MM.1S (cell line): ENCODE measurements at regions not wholly inside any gene's neighbourhood (a gene's known extent, or its start where the extent isn't known, plus 50 kb on each side); places are given as distances from the start of the nearest gene placed in this dataset.

ENCODE experiments used
- DNase-seq: peaks from one replicate; pipeline ENCODE4 v3.0.0-alpha.2; 2015
- H2AFZ ChIP-seq: fragments of 300-600 bp; sonication (generic); 2 replicates; pipeline ENCODE4 v1.6.0; 2016; ENCODE audit warnings: antibody characterized with exemption, low read length
- H3F3A ChIP-seq: fragments of 300-600 bp; sonication (generic); 2 replicates; pipeline ENCODE4 v1.6.1; 2016; ENCODE audit warnings: mild to moderate bottlenecking, antibody characterized with exemption, low read length, moderate library complexity, mixed read lengths; ENCODE audit not compliant: insufficient read depth
- H3K27ac ChIP-seq: fragments of 300-600 bp; sonication (generic); 2 replicates; pipeline ENCODE4 v1.5.1; 2016; ENCODE audit warnings: mild to moderate bottlenecking, low read length
- H3K27me3 ChIP-seq: fragments of 300-600 bp; sonication (generic); replicated peaks from 2 replicates; pipeline ENCODE4 v1.6.0; 2016; ENCODE audit warnings: low read length; ENCODE audit not compliant: insufficient read depth
- H3K36me3 ChIP-seq: fragments of 300-600 bp; sonication (generic); replicated peaks from 2 replicates; pipeline ENCODE4 v1.6.1; 2016; ENCODE audit warnings: mild to moderate bottlenecking, low read length, mixed read lengths; ENCODE audit not compliant: insufficient read depth
- H3K4me1 ChIP-seq: fragments of 300-600 bp; sonication (generic); 2 replicates; pipeline ENCODE4 v1.6.1; 2016; ENCODE audit warnings: low read length, mixed read lengths
- H3K4me2 ChIP-seq: fragments of 300-600 bp; sonication (generic); 2 replicates; pipeline ENCODE4 v1.6.0; 2016; ENCODE audit warnings: low read depth, low read length
- H3K4me3 ChIP-seq: fragments of 300-600 bp; sonication (generic); 2 replicates; pipeline ENCODE4 v1.5.1; 2016; ENCODE audit warnings: low read length, mixed read lengths
- H3K79me2 ChIP-seq: fragments of 300-600 bp; sonication (generic); 2 replicates; pipeline ENCODE4 v1.6.1; 2016; ENCODE audit warnings: mixed run types, low read length, mixed read lengths
- H3K9ac ChIP-seq: fragments of 300-600 bp; sonication (generic); 2 replicates; pipeline ENCODE4 v1.6.1; 2016; ENCODE audit warnings: low read length, mixed read lengths
- H3K9me2 ChIP-seq: fragments of 300-600 bp; sonication (generic); replicated peaks from 2 replicates; pipeline ENCODE4 v1.6.1; 2016; ENCODE audit warnings: mild to moderate bottlenecking, low read length, mixed read lengths; ENCODE audit not compliant: insufficient read depth
- H3K9me3 ChIP-seq: fragments of 300-600 bp; sonication (generic); replicated peaks from 2 replicates; pipeline ENCODE4 v1.6.1; 2016; ENCODE audit warnings: mild to moderate bottlenecking, low read length, mixed read lengths; ENCODE audit not compliant: insufficient read depth
- H4K20me1 ChIP-seq: fragments of 300-600 bp; sonication (generic); 2 replicates; pipeline ENCODE4 v1.6.1; 2016; ENCODE audit warnings: mild to moderate bottlenecking, low read length, moderate library complexity, mixed read lengths; ENCODE audit not compliant: insufficient read depth
- EZH2 ChIP-seq: fragments of 300-600 bp; sonication (generic); optimal IDR thresholded peaks from 2 replicates; pipeline ENCODE3; 2017; ENCODE audit warnings: low read depth, mild to moderate bottlenecking, antibody characterized with exemption, low read length, mixed read lengths
- EZH2phosphoT487 ChIP-seq: fragments of 300-600 bp; sonication (generic); IDR thresholded peaks from 2 replicates; pipeline ENCODE4 v1.6.1; 2018; ENCODE audit warnings: antibody characterized with exemption, low read length
- TF ChIP-seq, protein P1 (sequence below): fragments of 300-600 bp; sonication (generic); IDR thresholded peaks from 2 replicates; pipeline ENCODE4 v1.5.1; 2016; ENCODE audit warnings: antibody characterized with exemption, low read length, mixed read lengths

DNA sequence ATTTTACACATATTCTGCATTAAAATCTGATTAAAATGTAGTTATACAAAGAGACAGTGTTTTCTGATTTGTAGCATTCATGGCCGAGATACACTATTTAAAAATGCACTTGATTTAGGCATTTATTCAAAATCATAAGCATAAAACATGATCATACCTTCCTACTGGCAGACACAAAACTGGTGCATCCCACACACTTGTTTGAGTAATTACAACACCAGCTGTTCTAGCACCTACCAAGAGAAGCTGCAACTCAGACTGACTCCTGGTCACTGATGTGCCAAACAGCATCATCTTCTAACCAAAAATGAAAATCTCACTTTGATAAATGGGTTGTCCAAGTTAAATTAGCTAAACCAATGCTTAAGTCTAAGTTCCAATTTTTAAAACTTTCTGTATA, 262.7 kb upstream of the NSMCE3 start:
- Histone ChIP-seq H3K9me2 (no peaks in the 10 kb centered on the region; the same call in 1 of the 2 replicates), H3K4me1 (no peaks in the 10 kb centered on the region), H3K4me3 (no peak overlapping the region), H3K9ac (no peak overlapping the region), H4K20me1 (no peaks in the 10 kb centered on the region), H3K27me3 (no peaks in the 10 kb centered on the region), H3K79me2 (no peaks in the 10 kb centered on the region), H3K27ac (no peak overlapping the region), H3K36me3 (no peaks in the 10 kb centered on the region), H3K9me3 (no peaks in the 10 kb centered on the region), H2AFZ (no peak overlapping the region), H3F3A (no peaks in the 10 kb centered on the region), H3K4me2 (no peak overlapping the region)
- DNase-seq = no peak
- TF ChIP-seq, protein P1, sequence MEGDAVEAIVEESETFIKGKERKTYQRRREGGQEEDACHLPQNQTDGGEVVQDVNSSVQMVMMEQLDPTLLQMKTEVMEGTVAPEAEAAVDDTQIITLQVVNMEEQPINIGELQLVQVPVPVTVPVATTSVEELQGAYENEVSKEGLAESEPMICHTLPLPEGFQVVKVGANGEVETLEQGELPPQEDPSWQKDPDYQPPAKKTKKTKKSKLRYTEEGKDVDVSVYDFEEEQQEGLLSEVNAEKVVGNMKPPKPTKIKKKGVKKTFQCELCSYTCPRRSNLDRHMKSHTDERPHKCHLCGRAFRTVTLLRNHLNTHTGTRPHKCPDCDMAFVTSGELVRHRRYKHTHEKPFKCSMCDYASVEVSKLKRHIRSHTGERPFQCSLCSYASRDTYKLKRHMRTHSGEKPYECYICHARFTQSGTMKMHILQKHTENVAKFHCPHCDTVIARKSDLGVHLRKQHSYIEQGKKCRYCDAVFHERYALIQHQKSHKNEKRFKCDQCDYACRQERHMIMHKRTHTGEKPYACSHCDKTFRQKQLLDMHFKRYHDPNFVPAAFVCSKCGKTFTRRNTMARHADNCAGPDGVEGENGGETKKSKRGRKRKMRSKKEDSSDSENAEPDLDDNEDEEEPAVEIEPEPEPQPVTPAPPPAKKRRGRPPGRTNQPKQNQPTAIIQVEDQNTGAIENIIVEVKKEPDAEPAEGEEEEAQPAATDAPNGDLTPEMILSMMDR = no peak
- no peak for TF ChIP-seq EZH2
- TF ChIP-seq EZH2phosphoT487 = no peak

DNA sequence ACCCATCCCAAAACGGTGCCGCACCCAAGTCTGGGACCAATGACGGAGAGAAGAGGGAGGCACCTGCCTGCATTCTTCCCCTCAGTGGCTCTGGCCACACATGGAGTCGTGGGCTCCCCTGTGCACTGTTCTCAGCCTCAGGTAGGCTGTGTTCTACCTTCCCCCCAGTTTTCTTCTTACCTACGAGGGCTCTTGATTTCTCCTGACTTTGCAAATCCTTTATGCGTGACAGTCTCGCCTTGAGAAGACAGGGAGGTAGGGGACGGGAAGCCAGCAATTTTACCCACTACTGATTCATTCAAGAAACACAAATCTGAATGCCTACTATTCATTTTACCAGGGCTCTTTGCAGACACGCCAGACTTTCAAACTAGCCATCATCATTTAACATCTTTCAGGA, 261.3 kb upstream of the NSMCE3 start:
- TF ChIP-seq EZH2 (no peak), EZH2phosphoT487 (no peak)
- TF ChIP-seq, protein P1 = no peak
- no peak for DNase-seq
- Histone ChIP-seq H3K4me3 (no peak overlapping the region), H3K27ac (no peak overlapping the region), H3K9ac (no peak overlapping the region), H3K4me1 (no peaks in the 10 kb centered on the region), H3F3A (no peaks in the 10 kb centered on the region), H3K4me2 (no peak overlapping the region), H3K27me3 (no peaks in the 10 kb centered on the region), H3K9me3 (no peaks in the 10 kb centered on the region), H3K9me2 (no peaks in the 10 kb centered on the region; the same call in 1 of the 2 replicates), H3K79me2 (no peaks in the 10 kb centered on the region), H4K20me1 (no peaks in the 10 kb centered on the region), H2AFZ (no peak overlapping the region), H3K36me3 (no peaks in the 10 kb centered on the region)

DNA sequence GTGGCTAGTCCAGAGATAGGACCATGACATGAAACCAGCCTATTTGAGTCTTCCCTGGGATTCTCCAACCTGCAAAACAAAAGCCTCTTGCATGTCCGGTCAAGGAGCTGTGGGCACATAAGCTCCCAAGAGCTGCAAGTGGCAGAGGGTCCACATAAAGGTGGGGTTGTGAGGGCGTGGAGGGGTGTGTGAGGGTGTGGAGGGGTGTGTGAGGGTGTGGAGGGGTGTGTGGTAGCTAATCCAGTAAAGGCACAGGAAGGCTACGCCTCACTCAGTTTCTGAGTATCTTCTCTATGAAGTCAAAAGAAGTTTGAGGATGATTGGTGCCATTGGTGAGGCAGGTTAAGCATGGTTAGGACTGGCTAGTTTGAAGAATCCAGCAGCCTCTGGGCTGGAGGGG, 259.4 kb upstream of the NSMCE3 start:
- no peaks in the 10 kb centered on the region for H4K20me1 ChIP-seq
- no peaks in the 10 kb centered on the region for H3K27me3 ChIP-seq
- H3F3A ChIP-seq = no peaks in the 10 kb centered on the region
- no peak overlapping the region for H3K27ac ChIP-seq
- H3K9me2 ChIP-seq = no peaks in the 10 kb centered on the region; the same call in 1 of the 2 replicates
- no peak overlapping the region for H2AFZ ChIP-seq
- no peak overlapping the region for H3K9ac ChIP-seq
- no peak for TF ChIP-seq EZH2
- TF ChIP-seq, protein P1 = no peak
- TF ChIP-seq EZH2phosphoT487 = no peak
- no peak overlapping the region for H3K4me2 ChIP-seq
- H3K4me1 ChIP-seq = no peaks in the 10 kb centered on the region
- no peaks in the 10 kb centered on the region for H3K79me2 ChIP-seq
- no peaks in the 10 kb centered on the region for H3K9me3 ChIP-seq
- H3K36me3 ChIP-seq = no peaks in the 10 kb centered on the region
- DNase-seq = no peak
- no peak overlapping the region for H3K4me3 ChIP-seq

DNA sequence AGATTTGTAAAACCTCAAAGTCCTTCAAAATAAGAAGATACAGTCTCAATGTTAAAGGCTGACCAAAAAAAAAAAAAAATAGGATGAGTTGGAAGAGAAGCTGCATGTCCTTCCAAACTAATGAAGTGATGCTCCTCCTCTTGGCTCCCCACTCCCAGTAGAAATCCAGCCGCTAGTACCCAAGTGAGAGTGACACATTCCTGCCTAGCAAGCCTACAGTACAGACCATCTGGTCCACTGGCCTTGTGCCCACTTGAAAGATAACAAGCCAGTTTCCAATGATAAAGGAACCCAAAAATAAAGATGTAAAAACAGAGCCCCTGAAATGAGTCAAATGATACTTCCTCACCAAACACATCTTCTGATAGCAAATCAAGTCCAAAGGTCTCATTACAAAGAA, 258.7 kb upstream of the NSMCE3 start:
- no peaks in the 10 kb centered on the region for H3K27me3 ChIP-seq
- H3K9ac ChIP-seq = no peak overlapping the region
- no peak overlapping the region for H2AFZ ChIP-seq
- no peak overlapping the region for H3K27ac ChIP-seq
- no peak overlapping the region for H3K4me3 ChIP-seq
- H4K20me1 ChIP-seq = no peaks in the 10 kb centered on the region
- no peak overlapping the region for H3K4me2 ChIP-seq
- DNase-seq = no peak
- no peaks in the 10 kb centered on the region for H3K36me3 ChIP-seq
- H3K79me2 ChIP-seq = no peaks in the 10 kb centered on the region
- TF ChIP-seq EZH2 = no peak
- TF ChIP-seq, protein P1 = no peak
- TF ChIP-seq EZH2phosphoT487 = no peak
- H3K9me3 ChIP-seq = no peaks in the 10 kb centered on the region
- H3K9me2 ChIP-seq = no peaks in the 10 kb centered on the region; the same call in 1 of the 2 replicates
- no peaks in the 10 kb centered on the region for H3F3A ChIP-seq
- no peaks in the 10 kb centered on the region for H3K4me1 ChIP-seq
